ENCODE measurements at regions not wholly inside any gene's neighbourhood (a gene's known extent, or its start where the extent isn't known, plus 50 kb on each side); places are given as distances from the start of the nearest gene placed in this dataset.
A peak's percentile ranks its signal among the peaks of the same experiment; 100 is the strongest.

DNA sequence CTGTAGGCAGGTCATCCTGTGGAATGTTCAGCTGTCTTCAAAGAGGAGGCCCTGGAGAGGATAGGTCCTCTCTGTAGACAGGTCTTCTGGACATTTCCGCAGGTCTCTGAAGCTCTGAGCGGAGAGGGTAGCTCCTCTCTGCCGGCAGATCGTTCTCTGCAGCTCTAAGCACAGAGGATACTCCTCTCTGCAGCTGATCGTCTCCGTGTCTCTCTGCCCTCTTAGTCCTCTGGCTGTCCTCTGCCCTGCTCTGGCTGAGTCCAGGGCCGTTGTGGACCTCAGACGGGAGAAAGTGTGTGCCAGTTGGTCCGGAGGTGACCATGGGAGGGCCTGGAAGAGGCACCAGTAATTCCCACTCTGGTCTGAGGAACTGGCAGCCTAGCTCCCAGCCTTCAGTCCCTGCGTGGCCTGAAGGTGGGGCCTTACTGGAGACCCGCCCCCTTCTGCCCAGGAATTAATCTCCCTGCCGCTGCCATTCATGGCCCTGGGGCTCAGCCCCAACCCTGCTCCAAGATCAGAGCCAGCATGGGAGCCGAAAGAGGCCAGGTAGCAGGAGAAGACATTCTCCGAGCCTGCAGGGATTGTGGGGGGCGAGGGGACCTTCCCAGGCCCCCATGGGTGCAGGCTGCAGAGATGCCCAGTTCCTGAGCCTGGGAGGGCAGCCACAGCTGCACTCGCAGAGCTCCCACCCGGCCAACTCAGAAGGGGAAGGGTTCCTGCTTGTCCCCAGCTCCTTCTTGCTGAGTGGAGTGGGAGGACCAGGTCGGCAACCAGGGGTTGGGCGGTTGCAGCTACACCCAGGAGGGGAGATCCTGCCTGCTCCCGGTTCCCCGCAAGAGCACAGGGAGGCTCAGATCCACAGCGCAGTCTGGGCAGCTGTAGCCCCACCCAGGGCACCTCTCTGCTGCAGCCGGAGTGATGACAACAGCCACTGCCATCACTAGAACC is 488.7 kb downstream of the RSL24D1 start:
- intact Hi-C loops (cut with DNase I; ENCODE audit: low total_unique reads) = no loop called here
- H3K4me3 ChIP-seq (ENCODE audit: low read depth, poor library complexity, severe bottlenecking) = no peak overlapping the region
- no peak for TF ChIP-seq POLR2A (IDR thresholded peaks at IDR 0.05)
- TF ChIP-seq, protein P1, sequence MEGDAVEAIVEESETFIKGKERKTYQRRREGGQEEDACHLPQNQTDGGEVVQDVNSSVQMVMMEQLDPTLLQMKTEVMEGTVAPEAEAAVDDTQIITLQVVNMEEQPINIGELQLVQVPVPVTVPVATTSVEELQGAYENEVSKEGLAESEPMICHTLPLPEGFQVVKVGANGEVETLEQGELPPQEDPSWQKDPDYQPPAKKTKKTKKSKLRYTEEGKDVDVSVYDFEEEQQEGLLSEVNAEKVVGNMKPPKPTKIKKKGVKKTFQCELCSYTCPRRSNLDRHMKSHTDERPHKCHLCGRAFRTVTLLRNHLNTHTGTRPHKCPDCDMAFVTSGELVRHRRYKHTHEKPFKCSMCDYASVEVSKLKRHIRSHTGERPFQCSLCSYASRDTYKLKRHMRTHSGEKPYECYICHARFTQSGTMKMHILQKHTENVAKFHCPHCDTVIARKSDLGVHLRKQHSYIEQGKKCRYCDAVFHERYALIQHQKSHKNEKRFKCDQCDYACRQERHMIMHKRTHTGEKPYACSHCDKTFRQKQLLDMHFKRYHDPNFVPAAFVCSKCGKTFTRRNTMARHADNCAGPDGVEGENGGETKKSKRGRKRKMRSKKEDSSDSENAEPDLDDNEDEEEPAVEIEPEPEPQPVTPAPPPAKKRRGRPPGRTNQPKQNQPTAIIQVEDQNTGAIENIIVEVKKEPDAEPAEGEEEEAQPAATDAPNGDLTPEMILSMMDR (IDR thresholded peaks at IDR 0.05) = no peak
- peak in 1 of 2 donors; percentile 62 for DNase-seq (ENCODE audit: low spot score in 2 of 2)
- 84 to 85% methylated on average over 19 of the region's 23 CpGs for WGBS, 2 donors

DNA sequence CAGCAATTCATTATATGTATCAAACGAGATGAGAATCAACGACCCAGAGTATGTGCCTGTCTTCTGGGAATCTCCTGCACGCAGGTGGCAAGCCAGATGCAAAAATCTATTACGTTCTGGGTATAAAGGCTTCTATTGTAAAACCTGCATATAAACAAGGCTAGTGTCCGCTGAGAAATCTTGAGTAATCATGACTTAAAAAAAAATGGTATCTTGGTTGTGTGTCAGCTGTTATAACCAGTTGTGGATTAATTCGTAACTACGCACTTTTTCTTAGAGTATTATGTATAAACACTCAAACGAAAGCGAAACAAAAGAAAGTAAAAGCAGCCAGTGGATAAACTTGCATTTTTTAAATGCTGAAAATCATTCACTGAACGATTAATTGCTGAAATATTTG is 509.1 kb downstream of the RSL24D1 start:
- WGBS, 2 donors = 62 to 64% methylated on average over 10 of the region's 10 CpGs
- no peak overlapping the region for H3K4me3 ChIP-seq (ENCODE audit: low read depth, poor library complexity, severe bottlenecking)
- no peak for DNase-seq (ENCODE audit: low spot score in 2 of 2)
- TF ChIP-seq, protein P1 (IDR thresholded peaks at IDR 0.05) = no peak
- TF ChIP-seq POLR2A (IDR thresholded peaks at IDR 0.05) = no peak
- intact Hi-C loops (cut with DNase I; ENCODE audit: low total_unique reads) = no loop called here

All from lower leg skin (tissue), 4 donors.